ENCODE measurements at regions not wholly inside any gene's neighbourhood (a gene's known extent, or its start where the extent isn't known, plus 50 kb on each side); places are given as distances from the start of the nearest gene placed in this dataset.

- ChIA-PET POLR2A (no interaction called here), CTCF (no interaction called here)
- H3K4me1 ChIP-seq (ENCODE audit: control insufficient read depth, insufficient read depth, low read length) = no peaks in the 10 kb centered on the region
- H3K9me3 ChIP-seq (ENCODE audit: control insufficient read depth, insufficient read depth, low read depth, low read length) = no peaks in the 10 kb centered on the region
- no peak overlapping the region for H3K27ac ChIP-seq (ENCODE audit: extremely low read depth, low read depth, low read length)
- H3K4me3 ChIP-seq (ENCODE audit: low read depth, low read length) = no peak overlapping the region
- H3K36me3 ChIP-seq (ENCODE audit: control insufficient read depth in 2 of 2, insufficient read depth in 1 of 2, low read length in 2 of 2) = no peaks in the 10 kb centered on the region
- TF ChIP-seq OVOL3 (tag by site-specific recombination; IDR thresholded peaks at IDR 0.05) (no peak), ZNF473 (tag by site-specific recombination; IDR thresholded peaks at IDR 0.05) (no peak), KLF17 (tag by site-specific recombination; IDR thresholded peaks at IDR 0.05) (no peak), ZNF513 (tag by site-specific recombination; IDR thresholded peaks at IDR 0.05) (no peak), SCRT1 (tag by site-specific recombination; IDR thresholded peaks at IDR 0.05; ENCODE audit: borderline replicate concordance) (no peak), ZNF610 (tag by site-specific recombination; IDR thresholded peaks at IDR 0.05; ENCODE audit: borderline replicate concordance) (no peak), ZBTB10 (tag by site-specific recombination; IDR thresholded peaks at IDR 0.05) (no peak), ZNF600 (tag by site-specific recombination; IDR thresholded peaks at IDR 0.05) (no peak), ZNF544 (tag by site-specific recombination; IDR thresholded peaks at IDR 0.05) (no peak), ZBTB44 (tag by site-specific recombination; IDR thresholded peaks at IDR 0.05) (no peak), ZSCAN4 (tag by site-specific recombination; IDR thresholded peaks at IDR 0.05) (no peak), ZNF596 (tag by site-specific recombination; IDR thresholded peaks at IDR 0.05) (no peak), IKZF3 (tag by site-specific recombination; IDR thresholded peaks at IDR 0.05) (no peak), ZNF354C (tag by site-specific recombination; IDR thresholded peaks at IDR 0.05; ENCODE audit: borderline replicate concordance, low read depth) (no peak), ZNF184 (tag by site-specific recombination; IDR thresholded peaks at IDR 0.05) (no peak), ZBTB48 (tag by site-specific recombination; IDR thresholded peaks at IDR 0.05) (no peak), ZNF223 (tag by site-specific recombination; IDR thresholded peaks at IDR 0.05) (no peak), TCF7L2 (IDR thresholded peaks at IDR 0.05; ENCODE audit: borderline replicate concordance, low read depth, low read length) (no peak), ZNF645 (tag by site-specific recombination; IDR thresholded peaks at IDR 0.05) (no peak), ZNF140 (tag by site-specific recombination; IDR thresholded peaks at IDR 0.05) (no peak)
Measured at GRCh38 chr5:67414712-67415111, 218.1 kb upstream of the CD180 start.

All from HEK293 (cell line).